ENCODE measurements at regions not wholly inside any gene's neighbourhood (a gene's known extent, or its start where the extent isn't known, plus 50 kb on each side); places are given as distances from the start of the nearest gene placed in this dataset.
"Not testable (repeated sequence)": the region's sequence is repeated elsewhere in the genome, so short reads cannot be mapped to it uniquely, and the experiment has no call there.

DNA sequence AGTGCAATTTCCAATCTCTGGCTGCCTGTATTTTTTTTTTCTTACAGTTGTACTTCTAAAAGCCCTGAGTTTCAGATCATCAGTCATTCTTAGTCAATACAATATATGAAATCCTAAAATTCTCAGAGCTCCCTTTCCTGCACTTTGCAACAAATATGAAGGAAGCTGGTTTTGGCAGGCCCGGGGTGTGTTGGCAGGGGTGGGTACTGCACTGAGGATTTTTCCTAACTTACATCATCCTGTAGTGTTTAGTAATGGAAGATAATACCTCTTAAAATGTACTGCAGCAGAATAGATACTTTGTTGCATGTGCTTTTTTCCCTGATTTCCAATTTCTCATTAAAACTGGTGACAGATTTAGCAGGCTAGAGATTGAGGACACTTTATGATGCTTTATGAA, 374.6 kb downstream of the PTH2R start:
- H3K36me3 ChIP-seq (ENCODE audit: low read depth, missing control alignments), result no peaks in the 10 kb centered on the region
- WGBS, 2 donors, result 57 to 75% methylated on average over 1 of the region's 1 CpG
- H3K27ac ChIP-seq, result no peak overlapping the region
- intact Hi-C loops (cut with DNase I; ENCODE audit: low total_unique reads), result no loop called here
- H3K27me3 ChIP-seq, result no peaks in the 10 kb centered on the region
- no peaks in the 10 kb centered on the region for H3K9me3 ChIP-seq
- TF ChIP-seq, protein P1, sequence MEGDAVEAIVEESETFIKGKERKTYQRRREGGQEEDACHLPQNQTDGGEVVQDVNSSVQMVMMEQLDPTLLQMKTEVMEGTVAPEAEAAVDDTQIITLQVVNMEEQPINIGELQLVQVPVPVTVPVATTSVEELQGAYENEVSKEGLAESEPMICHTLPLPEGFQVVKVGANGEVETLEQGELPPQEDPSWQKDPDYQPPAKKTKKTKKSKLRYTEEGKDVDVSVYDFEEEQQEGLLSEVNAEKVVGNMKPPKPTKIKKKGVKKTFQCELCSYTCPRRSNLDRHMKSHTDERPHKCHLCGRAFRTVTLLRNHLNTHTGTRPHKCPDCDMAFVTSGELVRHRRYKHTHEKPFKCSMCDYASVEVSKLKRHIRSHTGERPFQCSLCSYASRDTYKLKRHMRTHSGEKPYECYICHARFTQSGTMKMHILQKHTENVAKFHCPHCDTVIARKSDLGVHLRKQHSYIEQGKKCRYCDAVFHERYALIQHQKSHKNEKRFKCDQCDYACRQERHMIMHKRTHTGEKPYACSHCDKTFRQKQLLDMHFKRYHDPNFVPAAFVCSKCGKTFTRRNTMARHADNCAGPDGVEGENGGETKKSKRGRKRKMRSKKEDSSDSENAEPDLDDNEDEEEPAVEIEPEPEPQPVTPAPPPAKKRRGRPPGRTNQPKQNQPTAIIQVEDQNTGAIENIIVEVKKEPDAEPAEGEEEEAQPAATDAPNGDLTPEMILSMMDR (IDR thresholded peaks at IDR 0.05), result no peak
- no peak for TF ChIP-seq POLR2A (IDR thresholded peaks at IDR 0.05)
- no peaks in the 10 kb centered on the region for H3K4me1 ChIP-seq
- DNase-seq, result peak; percentile 14
- H3K4me3 ChIP-seq, result no peak overlapping the region

DNA sequence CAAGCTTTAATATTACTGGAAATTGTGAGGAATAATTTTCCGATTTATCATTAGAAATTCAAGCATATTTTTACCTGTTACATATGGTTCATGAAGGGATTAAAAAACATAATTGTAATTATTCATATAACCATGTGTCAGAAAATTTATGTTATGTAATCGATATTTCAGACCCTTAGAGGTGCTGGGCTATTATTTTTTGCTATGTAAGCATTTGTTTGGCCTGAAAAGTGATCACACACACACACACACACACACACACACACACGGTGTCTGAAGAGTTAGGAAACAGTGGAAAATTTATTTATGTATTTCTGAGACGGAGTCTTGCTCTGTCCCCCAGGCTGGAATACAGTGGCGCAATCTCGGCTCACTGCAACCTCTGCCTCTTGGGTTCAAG, 375.5 kb downstream of the PTH2R start:
- Histone ChIP-seq H3K4me3 (no peak overlapping the region), H3K27ac (no peak overlapping the region), H3K9me3 (no peaks in the 10 kb centered on the region), H3K27me3 (no peaks in the 10 kb centered on the region), H3K36me3 (ENCODE audit: low read depth, missing control alignments) (no peaks in the 10 kb centered on the region), H3K4me1 (no peaks in the 10 kb centered on the region)
- 68 to 81% methylated on average over 6 of the region's 6 CpGs for WGBS, 2 donors
- no peak for DNase-seq
- intact Hi-C loops (cut with DNase I; ENCODE audit: low total_unique reads), result no loop called here
- TF ChIP-seq, protein P1 (IDR thresholded peaks at IDR 0.05), result no peak
- no peak for TF ChIP-seq POLR2A (IDR thresholded peaks at IDR 0.05)

DNA sequence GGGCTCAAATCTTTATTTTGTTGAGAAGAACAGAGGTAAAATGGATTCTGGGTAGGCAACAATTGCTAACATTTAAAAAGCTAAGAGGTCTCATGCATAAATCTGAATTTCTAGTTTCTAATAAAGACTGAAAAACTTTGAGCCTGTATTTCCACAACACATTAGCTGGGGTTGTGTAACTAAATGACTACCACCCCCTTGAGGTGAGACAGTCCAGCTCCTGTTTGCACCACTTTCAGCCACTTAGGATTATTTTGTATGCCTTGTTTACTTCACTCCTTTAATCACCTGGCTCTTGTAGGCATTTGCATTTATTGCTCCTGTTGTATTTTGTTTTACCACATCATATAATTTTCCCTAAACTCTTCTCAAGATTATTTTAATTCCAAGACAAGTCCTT, 376.6 kb downstream of the PTH2R start:
- TF ChIP-seq, protein P1 (IDR thresholded peaks at IDR 0.05), result no peak
- no peak for TF ChIP-seq POLR2A (IDR thresholded peaks at IDR 0.05)
- Histone ChIP-seq H3K4me3 (no peak overlapping the region), H3K27me3 (no peaks in the 10 kb centered on the region), H3K4me1 (no peaks in the 10 kb centered on the region), H3K36me3 (ENCODE audit: low read depth, missing control alignments) (no peaks in the 10 kb centered on the region), H3K27ac (no peak overlapping the region), H3K9me3 (no peaks in the 10 kb centered on the region)
- DNase-seq, result peak; percentile 24
- intact Hi-C loops (cut with DNase I; ENCODE audit: low total_unique reads), result no loop called here

DNA sequence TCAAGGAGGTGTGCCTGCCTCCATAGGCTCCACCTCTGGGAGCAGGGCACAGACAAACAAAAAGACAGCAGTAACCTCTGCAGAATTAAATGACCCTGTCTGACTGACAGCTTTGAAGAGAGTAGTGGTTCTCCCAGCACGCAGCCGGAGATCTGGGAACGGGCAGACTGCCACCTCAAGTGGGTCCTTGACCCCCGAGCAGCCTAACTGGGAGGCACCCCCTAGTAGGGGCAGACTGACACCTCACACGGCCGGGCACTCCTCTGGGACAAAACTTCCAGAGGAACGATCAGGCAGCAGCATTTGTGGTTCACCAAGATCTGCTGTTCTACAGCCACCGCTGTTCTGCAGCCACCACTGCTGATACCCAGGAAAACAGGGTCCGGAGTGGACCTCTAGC, 378.2 kb downstream of the PTH2R start:
- H3K36me3 ChIP-seq (ENCODE audit: low read depth, missing control alignments); H3K9me3 ChIP-seq; intact Hi-C loops (cut with DNase I; ENCODE audit: low total_unique reads); H3K4me1 ChIP-seq; H3K27ac ChIP-seq; H3K27me3 ChIP-seq; DNase-seq; H3K4me3 ChIP-seq: not testable (repeated sequence)
- WGBS, 2 donors, result 86 to 92% methylated on average over 2 to 9 of the region's 9 CpGs

DNA sequence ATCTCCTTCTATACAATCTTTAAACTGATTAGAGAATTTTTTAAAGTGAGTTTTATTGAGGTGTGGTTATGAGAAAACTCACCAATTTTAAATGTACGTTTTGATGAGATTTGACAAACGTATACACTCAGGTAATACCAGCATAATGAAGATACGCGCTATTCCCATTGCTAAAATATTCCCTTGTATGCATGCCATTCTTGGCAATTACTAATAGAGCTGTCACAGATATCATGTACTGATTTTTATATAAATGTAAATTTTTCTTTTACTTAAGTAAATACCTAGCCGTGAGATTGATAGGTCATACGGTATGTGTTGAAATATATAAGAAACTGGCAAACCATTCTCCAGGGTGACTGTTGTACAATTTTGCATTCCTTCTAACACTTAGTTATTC, 384.7 kb downstream of the PTH2R start:
- Histone ChIP-seq H3K36me3 (ENCODE audit: low read depth, missing control alignments) (no peaks in the 10 kb centered on the region), H3K27me3 (no peaks in the 10 kb centered on the region), H3K4me3 (no peak overlapping the region), H3K4me1 (no peaks in the 10 kb centered on the region), H3K9me3 (no peaks in the 10 kb centered on the region), H3K27ac (no peak overlapping the region)
- DNase-seq, result no peak
- intact Hi-C loops (cut with DNase I; ENCODE audit: low total_unique reads), result no loop called here
- no peak for TF ChIP-seq POLR2A (IDR thresholded peaks at IDR 0.05)
- TF ChIP-seq, protein P1 (IDR thresholded peaks at IDR 0.05), result no peak
- 78 to 79% methylated on average over 6 of the region's 6 CpGs for WGBS, 2 donors
